ENCODE measurements at regions not wholly inside any gene's neighbourhood (a gene's known extent, or its start where the extent isn't known, plus 50 kb on each side); places are given as distances from the start of the nearest gene placed in this dataset.

- TF ChIP-seq, protein P1, sequence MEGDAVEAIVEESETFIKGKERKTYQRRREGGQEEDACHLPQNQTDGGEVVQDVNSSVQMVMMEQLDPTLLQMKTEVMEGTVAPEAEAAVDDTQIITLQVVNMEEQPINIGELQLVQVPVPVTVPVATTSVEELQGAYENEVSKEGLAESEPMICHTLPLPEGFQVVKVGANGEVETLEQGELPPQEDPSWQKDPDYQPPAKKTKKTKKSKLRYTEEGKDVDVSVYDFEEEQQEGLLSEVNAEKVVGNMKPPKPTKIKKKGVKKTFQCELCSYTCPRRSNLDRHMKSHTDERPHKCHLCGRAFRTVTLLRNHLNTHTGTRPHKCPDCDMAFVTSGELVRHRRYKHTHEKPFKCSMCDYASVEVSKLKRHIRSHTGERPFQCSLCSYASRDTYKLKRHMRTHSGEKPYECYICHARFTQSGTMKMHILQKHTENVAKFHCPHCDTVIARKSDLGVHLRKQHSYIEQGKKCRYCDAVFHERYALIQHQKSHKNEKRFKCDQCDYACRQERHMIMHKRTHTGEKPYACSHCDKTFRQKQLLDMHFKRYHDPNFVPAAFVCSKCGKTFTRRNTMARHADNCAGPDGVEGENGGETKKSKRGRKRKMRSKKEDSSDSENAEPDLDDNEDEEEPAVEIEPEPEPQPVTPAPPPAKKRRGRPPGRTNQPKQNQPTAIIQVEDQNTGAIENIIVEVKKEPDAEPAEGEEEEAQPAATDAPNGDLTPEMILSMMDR (conservative IDR thresholded peaks at IDR 0.05), result no peak
- TF ChIP-seq ZFX (IDR thresholded peaks at IDR 0.05), result no peak
Measured at GRCh38 chr3:30480587-30480986, 125.8 kb upstream of the TGFBR2 start.
